Endothelial cell of umbilical vein (primary cell): ENCODE measurements at regions not wholly inside any gene's neighbourhood (a gene's known extent, or its start where the extent isn't known, plus 50 kb on each side); places are given as distances from the start of the nearest gene placed in this dataset.

ENCODE experiments used
- BruUV-seq: library from RNA; stranded (reverse); fragments of 400-500 nt; replicated peaks from 2 replicates; lab custom pipeline; 2021; lab: Mats Ljungman, UMichigan
- CTCF ChIA-PET: fragments of 300-600, 350-600 bp; sonication (Branson Sonifier 250); formaldehyde crosslinking; loops from one replicate; lab custom pipeline; 2021; ENCODE audit warnings: antibody characterized with exemption, inconsistent platforms; lab: Charles Lee
- POLR2A ChIA-PET: fragments of 300-600, 350-600 bp; sonication (Branson Sonifier 250); formaldehyde crosslinking; loops from one replicate; lab custom pipeline; 2021; ENCODE audit warnings: antibody characterized with exemption, inconsistent platforms; lab: Charles Lee
- DNase-seq: peaks from one replicate; pipeline ENCODE4 v3.0.0-alpha.2; 2011; ENCODE audit warnings: low read depth, low spot score
- FAIRE-seq: peaks from 2 replicates; lab custom pipeline; 2011; peaks lifted over from hg19 to GRCh38; lab: Jason Lieb, UNC
- H2AFZ ChIP-seq: 2 replicates; pipeline ENCODE4 v1.6.0; 2012; ENCODE audit warnings: low read depth, low read length, control low read depth, inconsistent platforms
- H3K27ac ChIP-seq: 2 replicates; pipeline ENCODE4 v1.5.1; 2011; ENCODE audit warnings: low read depth, mild to moderate bottlenecking, control low read depth, low read length, moderate library complexity; ENCODE audit not compliant: insufficient read depth
- H3K27me3 ChIP-seq, 2 experiments: 2 replicates each; pipeline versions ENCODE4 v1.6.0 to v1.6.1; 2011; ENCODE audit warnings: low read length in 2 of 2, mixed read lengths in 1 of 2; ENCODE audit not compliant: control insufficient read depth in 2 of 2, insufficient read depth in 2 of 2
- H3K36me3 ChIP-seq, 2 experiments: 2 replicates in 1 of 2; 3 replicates in 1 of 2; pipeline ENCODE4 v1.5.1; 2011; ENCODE audit warnings: low read length in 2 of 2, mild to moderate bottlenecking in 1 of 2, moderate library complexity in 1 of 2; ENCODE audit not compliant: control insufficient read depth in 2 of 2, insufficient read depth in 2 of 2; ENCODE audit errors: extremely low read depth in 1 of 2
- H3K4me1 ChIP-seq: 3 replicates; pipeline ENCODE4 v1.5.1; 2011; ENCODE audit warnings: mild to moderate bottlenecking, low read length; ENCODE audit not compliant: control insufficient read depth, insufficient read depth; ENCODE audit errors: extremely low read depth
- H3K4me2 ChIP-seq: 2 replicates; pipeline ENCODE4 v1.6.1; 2011; ENCODE audit warnings: low read length, control low read depth, mixed read lengths; ENCODE audit not compliant: insufficient read depth
- H3K4me3 ChIP-seq, 3 experiments: fragments of 200-600 bp in 1 of 3; sonication (generic), shearing (Covaris generic) in 1 of 3; replicated peaks in 1 of 3; 2 replicates each; pipeline ENCODE4 v1.5.1; 2011 to 2016; ENCODE audit warnings: control low read depth in 3 of 3, low read length in 3 of 3, mild to moderate bottlenecking in 2 of 3, inconsistent platforms in 1 of 3, low read depth in 1 of 3, moderate library complexity in 1 of 3; ENCODE audit not compliant: insufficient read depth in 1 of 3
- H3K79me2 ChIP-seq: 2 replicates; pipeline ENCODE4 v1.6.0; 2012; ENCODE audit warnings: low read length, inconsistent platforms; ENCODE audit not compliant: control insufficient read depth, insufficient read depth
- H3K9ac ChIP-seq: replicated peaks from 2 replicates; pipeline ENCODE3; 2011; ENCODE audit warnings: low read length, control low read depth; ENCODE audit not compliant: insufficient read depth; ENCODE audit errors: extremely low read depth
- H3K9me1 ChIP-seq: replicated peaks from 3 replicates; pipeline ENCODE4 v1.6.0; 2011; ENCODE audit warnings: mild to moderate bottlenecking, low read length; ENCODE audit not compliant: control insufficient read depth, insufficient read depth; ENCODE audit errors: extremely low read depth
- H3K9me3 ChIP-seq: replicated peaks from 2 replicates; pipeline ENCODE4 v1.5.1; 2012; ENCODE audit warnings: low read length, inconsistent platforms; ENCODE audit not compliant: control insufficient read depth, insufficient read depth
- H4K20me1 ChIP-seq: replicated peaks from 2 replicates; pipeline ENCODE3; 2011; ENCODE audit warnings: mild to moderate bottlenecking, low read length; ENCODE audit not compliant: control insufficient read depth, insufficient read depth; ENCODE audit errors: extremely low read depth
- EZH2 ChIP-seq: IDR thresholded peaks from 2 replicates; pipeline ENCODE4 v1.6.1; 2012; ENCODE audit warnings: borderline replicate concordance, low read depth, mild to moderate bottlenecking, moderate library complexity, low read length, inconsistent platforms; ENCODE audit not compliant: severe bottlenecking
- FOS ChIP-seq: IDR thresholded peaks from 2 replicates; pipeline ENCODE4 v1.6.1; 2011; ENCODE audit warnings: mild to moderate bottlenecking, low read length, moderate library complexity, borderline replicate concordance; ENCODE audit not compliant: insufficient read depth
- GATA2 ChIP-seq: IDR thresholded peaks from 2 replicates; pipeline ENCODE4 v1.7.0; 2011; ENCODE audit warnings: low read depth, mild to moderate bottlenecking, moderate library complexity, mixed read lengths, low read length; ENCODE audit not compliant: insufficient read length, insufficient read depth
- JUN ChIP-seq: IDR thresholded peaks from 2 replicates; pipeline ENCODE4 v1.6.1; 2011; ENCODE audit warnings: borderline replicate concordance, low read depth; ENCODE audit not compliant: insufficient read length, insufficient read depth
- MYC ChIP-seq: IDR thresholded peaks from one replicate; pipeline ENCODE4 v1.6.1; 2011; ENCODE audit warnings: mild to moderate bottlenecking, low read depth, low read length
- POLR2A ChIP-seq: IDR thresholded peaks from 2 replicates; pipeline ENCODE4 v1.6.1; 2012; ENCODE audit warnings: low read depth, mild to moderate bottlenecking, control low read depth, low read length
- POLR2AphosphoS5 ChIP-seq: IDR thresholded peaks from 2 replicates; pipeline ENCODE4 v1.6.1; 2012; ENCODE audit warnings: low read depth, mild to moderate bottlenecking, control low read depth, low read length, moderate library complexity; ENCODE audit not compliant: insufficient read depth
- dilution Hi-C: fragments of 300-500 bp; cut with MboI; formaldehyde crosslinking; loops from one replicate; pipeline ENCODE4 v1.15.0; 2019; ENCODE audit warnings: low sequenced_read_pairs; ENCODE audit not compliant: extremely low pct_ligation_motif_present
- intact Hi-C: fragments of 100-400 bp; cut with micrococcal nuclease; formaldehyde crosslinking; loops from one replicate; pipeline ENCODE4 v1.10.0; 2022
- TF ChIP-seq, protein P1 (sequence below), 2 donors: IDR thresholded peaks; 1 replicate in 1 of 2; 2 replicates in 1 of 2; pipeline ENCODE4 v1.5.1; 2011; ENCODE audit warnings: low read length in 2 of 2, mild to moderate bottlenecking in 2 of 2, moderate library complexity in 2 of 2, control low read depth in 1 of 2, inconsistent platforms in 1 of 2, low read depth in 1 of 2; ENCODE audit not compliant: insufficient read depth in 1 of 2; ENCODE audit errors: extremely low read depth in 1 of 2
- TF ChIP-seq, protein P2 (sequence below): IDR thresholded peaks from 2 replicates; pipeline ENCODE4 v1.6.1; 2011; ENCODE audit not compliant: insufficient read depth, insufficient read length

DNA sequence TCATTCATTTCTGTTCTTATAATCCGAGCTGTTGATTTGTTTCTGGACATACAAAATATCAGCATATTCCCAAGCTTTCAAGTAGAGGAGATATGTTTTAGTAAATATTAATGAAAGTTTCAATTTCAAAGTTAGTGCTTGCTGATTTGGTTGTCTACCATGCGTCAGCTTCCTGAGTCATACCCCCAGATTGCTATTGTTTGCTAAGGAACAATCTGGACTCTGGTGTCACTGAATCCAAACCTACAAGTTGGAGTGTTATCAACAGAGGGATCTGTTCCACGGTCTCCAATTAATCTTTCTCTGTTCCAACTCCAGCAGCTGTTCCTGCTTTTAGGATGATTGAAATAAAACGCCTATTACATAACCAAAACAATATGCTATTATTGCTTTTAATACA is 96.1 kb upstream of the FAM9A start:
- H3K27ac ChIP-seq, result no peak overlapping the region
- no peak overlapping the region for H3K9ac ChIP-seq
- no peaks in the 10 kb centered on the region for H3K4me1 ChIP-seq
- H4K20me1 ChIP-seq, result no peaks in the 10 kb centered on the region
- no peaks in the 10 kb centered on the region for H3K79me2 ChIP-seq
- H3K27me3 ChIP-seq, result no peaks in the 10 kb centered on the region
- H3K4me2 ChIP-seq, result no peak overlapping the region
- dilution Hi-C loops (no loop called here), intact Hi-C loops (no loop called here)
- H3K9me3 ChIP-seq, result no peaks in the 10 kb centered on the region
- no peak overlapping the region for H2AFZ ChIP-seq
- ChIA-PET POLR2A (no interaction called here), CTCF (no interaction called here)
- no peak for DNase-seq
- H3K36me3 ChIP-seq, result no peaks in the 10 kb centered on the region
- no peaks in the 10 kb centered on the region for H3K9me1 ChIP-seq
- FAIRE-seq, result no peak
- BruUV-seq, result no TSS peak
- TF ChIP-seq, protein P1, sequence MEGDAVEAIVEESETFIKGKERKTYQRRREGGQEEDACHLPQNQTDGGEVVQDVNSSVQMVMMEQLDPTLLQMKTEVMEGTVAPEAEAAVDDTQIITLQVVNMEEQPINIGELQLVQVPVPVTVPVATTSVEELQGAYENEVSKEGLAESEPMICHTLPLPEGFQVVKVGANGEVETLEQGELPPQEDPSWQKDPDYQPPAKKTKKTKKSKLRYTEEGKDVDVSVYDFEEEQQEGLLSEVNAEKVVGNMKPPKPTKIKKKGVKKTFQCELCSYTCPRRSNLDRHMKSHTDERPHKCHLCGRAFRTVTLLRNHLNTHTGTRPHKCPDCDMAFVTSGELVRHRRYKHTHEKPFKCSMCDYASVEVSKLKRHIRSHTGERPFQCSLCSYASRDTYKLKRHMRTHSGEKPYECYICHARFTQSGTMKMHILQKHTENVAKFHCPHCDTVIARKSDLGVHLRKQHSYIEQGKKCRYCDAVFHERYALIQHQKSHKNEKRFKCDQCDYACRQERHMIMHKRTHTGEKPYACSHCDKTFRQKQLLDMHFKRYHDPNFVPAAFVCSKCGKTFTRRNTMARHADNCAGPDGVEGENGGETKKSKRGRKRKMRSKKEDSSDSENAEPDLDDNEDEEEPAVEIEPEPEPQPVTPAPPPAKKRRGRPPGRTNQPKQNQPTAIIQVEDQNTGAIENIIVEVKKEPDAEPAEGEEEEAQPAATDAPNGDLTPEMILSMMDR (IDR thresholded peaks at IDR 0.05; ENCODE audit: extremely low read depth in 1 of 2, insufficient read depth in 1 of 2, low read depth in 1 of 2, low read length in 2 of 2), result no peak
- TF ChIP-seq EZH2 (no peak), POLR2A (no peak), FOS (no peak), MYC (no peak), GATA2 (no peak), POLR2AphosphoS5 (no peak), JUN (no peak)
- TF ChIP-seq, protein P2, sequence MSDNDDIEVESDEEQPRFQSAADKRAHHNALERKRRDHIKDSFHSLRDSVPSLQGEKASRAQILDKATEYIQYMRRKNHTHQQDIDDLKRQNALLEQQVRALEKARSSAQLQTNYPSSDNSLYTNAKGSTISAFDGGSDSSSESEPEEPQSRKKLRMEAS, result no peak
- H3K4me3 ChIP-seq, result no peak overlapping the region
